ENCODE measurements at regions not wholly inside any gene's neighbourhood (a gene's known extent, or its start where the extent isn't known, plus 50 kb on each side); places are given as distances from the start of the nearest gene placed in this dataset.

DNA sequence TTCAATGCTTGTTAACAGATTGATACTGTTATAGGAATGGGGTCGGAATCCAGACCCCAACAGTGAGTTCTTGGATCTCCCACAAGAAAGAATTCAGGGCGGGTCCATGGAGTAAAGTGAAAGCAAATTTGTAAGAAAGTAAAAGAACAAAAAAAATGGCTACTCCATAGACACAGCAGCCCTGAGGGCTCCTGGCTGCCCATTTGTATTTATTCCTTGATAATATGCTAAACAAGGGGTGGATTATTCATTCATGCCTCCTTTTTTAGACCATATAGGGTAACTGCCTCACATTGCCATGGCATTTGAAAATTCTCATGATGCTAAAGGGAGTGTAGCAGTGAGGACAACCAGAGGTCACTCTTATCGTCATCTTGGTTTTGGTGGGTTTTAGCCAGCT lies 717.2 kb upstream of the KCND2 start:
- TF ChIP-seq, protein P1, sequence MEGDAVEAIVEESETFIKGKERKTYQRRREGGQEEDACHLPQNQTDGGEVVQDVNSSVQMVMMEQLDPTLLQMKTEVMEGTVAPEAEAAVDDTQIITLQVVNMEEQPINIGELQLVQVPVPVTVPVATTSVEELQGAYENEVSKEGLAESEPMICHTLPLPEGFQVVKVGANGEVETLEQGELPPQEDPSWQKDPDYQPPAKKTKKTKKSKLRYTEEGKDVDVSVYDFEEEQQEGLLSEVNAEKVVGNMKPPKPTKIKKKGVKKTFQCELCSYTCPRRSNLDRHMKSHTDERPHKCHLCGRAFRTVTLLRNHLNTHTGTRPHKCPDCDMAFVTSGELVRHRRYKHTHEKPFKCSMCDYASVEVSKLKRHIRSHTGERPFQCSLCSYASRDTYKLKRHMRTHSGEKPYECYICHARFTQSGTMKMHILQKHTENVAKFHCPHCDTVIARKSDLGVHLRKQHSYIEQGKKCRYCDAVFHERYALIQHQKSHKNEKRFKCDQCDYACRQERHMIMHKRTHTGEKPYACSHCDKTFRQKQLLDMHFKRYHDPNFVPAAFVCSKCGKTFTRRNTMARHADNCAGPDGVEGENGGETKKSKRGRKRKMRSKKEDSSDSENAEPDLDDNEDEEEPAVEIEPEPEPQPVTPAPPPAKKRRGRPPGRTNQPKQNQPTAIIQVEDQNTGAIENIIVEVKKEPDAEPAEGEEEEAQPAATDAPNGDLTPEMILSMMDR (IDR thresholded peaks at IDR 0.05; ENCODE audit: borderline replicate concordance, extremely low read depth, low read length, poor library complexity, severe bottlenecking) = no peak
- no peak for TF ChIP-seq EZH2 (IDR thresholded peaks at IDR 0.05; ENCODE audit: borderline replicate concordance, low read depth, low read length, severe bottlenecking)

Data from DND-41 (cell line).